Activated CD4-positive, alpha-beta T cell treated with anti-CD3 and anti-CD28 coated beads, Interleukin-2, amount 10 ng/mL, durations not matched to agents 7 days and 5 days (primary cell): ENCODE measurements at regions not wholly inside any gene's neighbourhood (a gene's known extent, or its start where the extent isn't known, plus 50 kb on each side); places are given as distances from the start of the nearest gene placed in this dataset.
"Not testable (repeated sequence)": the region's sequence is repeated elsewhere in the genome, so short reads cannot be mapped to it uniquely, and the experiment has no call there.

Source experiments
- CTCF ChIA-PET: fragments of 350-600 bp; sonication (Branson Sonifier 250); formaldehyde crosslinking; loops from one replicate; lab custom pipeline; 2021; ENCODE audit warnings: antibody characterized with exemption; lab: Charles Lee
- POLR2A ChIA-PET: fragments of 350-600 bp; sonication (Branson Sonifier 250); formaldehyde crosslinking; loops from one replicate; lab custom pipeline; 2021; ENCODE audit warnings: antibody characterized with exemption; lab: Charles Lee
- DNase-seq: peaks from one replicate; pipeline ENCODE4 v3.0.0-alpha.2; 2020
- H3K27ac Mint-ChIP-seq: one replicate; pipeline ENCODE4 v1.8.0; 2021; ENCODE audit warnings: mild to moderate bottlenecking, moderate library complexity, mixed read lengths
- H3K27me3 Mint-ChIP-seq: one replicate; pipeline ENCODE4 v1.8.0; 2021; ENCODE audit warnings: mixed read lengths
- H3K36me3 Mint-ChIP-seq: one replicate; pipeline ENCODE4 v1.8.0; 2021; ENCODE audit warnings: low read depth, mixed read lengths
- H3K4me1 Mint-ChIP-seq: one replicate; pipeline ENCODE4 v1.8.0; 2021; ENCODE audit warnings: mixed read lengths
- H3K4me3 Mint-ChIP-seq: one replicate; pipeline ENCODE4 v1.8.0; 2021; ENCODE audit warnings: mild to moderate bottlenecking, moderate library complexity, mixed read lengths
- H3K9me3 Mint-ChIP-seq: one replicate; pipeline ENCODE4 v1.8.0; 2021; ENCODE audit warnings: mixed read lengths

- Mint-ChIP-seq H3K4me1 (no peaks in the 10 kb centered on the region), H3K27ac (no peak overlapping the region), H3K36me3 (no peaks in the 10 kb centered on the region), H3K9me3 (no peaks in the 10 kb centered on the region), H3K27me3 (no peaks in the 10 kb centered on the region), H3K4me3 (no peak overlapping the region)
- no peak for DNase-seq
- POLR2A ChIA-PET, result no interaction called here
- CTCF ChIA-PET, result no interaction called here
Observed at GRCh38 chr5:135738564-135738875, 95.9 kb upstream of the SLC25A48 start.

GRCh38 chr5:135737701-135738563, 96.5 kb upstream of the SLC25A48 start:
- DNase-seq, result no peak
- Mint-ChIP-seq H3K4me3 (no peak overlapping the region), H3K4me1 (no peaks in the 10 kb centered on the region), H3K27me3 (no peaks in the 10 kb centered on the region), H3K9me3 (no peaks in the 10 kb centered on the region), H3K27ac (no peak overlapping the region), H3K36me3 (no peaks in the 10 kb centered on the region)
- POLR2A ChIA-PET, result no interaction called here
- CTCF ChIA-PET, result no interaction called here

- CTCF ChIA-PET, H3K4me1 Mint-ChIP-seq, H3K27me3 Mint-ChIP-seq, POLR2A ChIA-PET, H3K36me3 Mint-ChIP-seq, H3K9me3 Mint-ChIP-seq, H3K4me3 Mint-ChIP-seq, DNase-seq, H3K27ac Mint-ChIP-seq: not testable (repeated sequence)
Observed at GRCh38 chr5:135736952-135737351, 97.5 kb upstream of the SLC25A48 start.

GRCh38 chr5:135735831-135736230, 98.6 kb upstream of the SLC25A48 start:
- Mint-ChIP-seq H3K27me3 (no peaks in the 10 kb centered on the region), H3K27ac (no peak overlapping the region)

GRCh38 chr5:135734956-135735355, 99.5 kb upstream of the SLC25A48 start:
- H3K9me3 Mint-ChIP-seq, POLR2A ChIA-PET, H3K4me3 Mint-ChIP-seq, H3K27ac Mint-ChIP-seq, H3K4me1 Mint-ChIP-seq, CTCF ChIA-PET, H3K27me3 Mint-ChIP-seq, H3K36me3 Mint-ChIP-seq, DNase-seq: not testable (repeated sequence)

More at GRCh38 chr5:135735831-135736230, 98.6 kb upstream of the SLC25A48 start:
- Mint-ChIP-seq H3K4me1 (no peaks in the 10 kb centered on the region), H3K4me3 (no peak overlapping the region), H3K9me3 (no peaks in the 10 kb centered on the region), H3K36me3 (no peaks in the 10 kb centered on the region)
- POLR2A ChIA-PET, result no interaction called here
- CTCF ChIA-PET, result no interaction called here
- no peak for DNase-seq

- DNase-seq, H3K27me3 Mint-ChIP-seq, H3K27ac Mint-ChIP-seq, H3K9me3 Mint-ChIP-seq, H3K4me1 Mint-ChIP-seq, CTCF ChIA-PET, H3K36me3 Mint-ChIP-seq, POLR2A ChIA-PET, H3K4me3 Mint-ChIP-seq: not testable (repeated sequence)
Observed at GRCh38 chr5:135731034-135731433, 103.4 kb upstream of the SLC25A48 start.

- H3K9me3 Mint-ChIP-seq, DNase-seq, H3K4me1 Mint-ChIP-seq, POLR2A ChIA-PET, H3K27me3 Mint-ChIP-seq, H3K27ac Mint-ChIP-seq, H3K36me3 Mint-ChIP-seq, H3K4me3 Mint-ChIP-seq: not testable (repeated sequence)
- CTCF ChIA-PET, result interaction anchor here (1.2 kb wide), 1 partner anchor 1769 kb away, joined by 3 read pairs; the partner anchor contains the start of gene SPOCK1
Observed at GRCh38 chr5:135730161-135730560, 104.3 kb upstream of the SLC25A48 start.

- CTCF ChIA-PET, result interaction anchor here (1.0 to 1.2 kb wide), 2 partner anchors 16 to 1770 kb away, joined by 3 read pairs; partner anchors contain the start of gene SPOCK1
- Mint-ChIP-seq H3K9me3 (no peaks in the 10 kb centered on the region), H3K36me3 (no peaks in the 10 kb centered on the region)
Observed at GRCh38 chr5:135729321-135729786, 105.1 kb upstream of the SLC25A48 start.

GRCh38 chr5:135724617-135725016, 109.8 kb upstream of the SLC25A48 start:
- ChIA-PET POLR2A (no interaction called here), CTCF (no interaction called here)
- H3K9me3 Mint-ChIP-seq, result no peaks in the 10 kb centered on the region
- no peaks in the 10 kb centered on the region for H3K4me1 Mint-ChIP-seq
- peaks cover 7% of the 10 kb centered on the region for H3K27me3 Mint-ChIP-seq
- H3K36me3 Mint-ChIP-seq, result no peaks in the 10 kb centered on the region
- no peak overlapping the region for H3K27ac Mint-ChIP-seq
- H3K4me3 Mint-ChIP-seq, result no peak overlapping the region
- no peak for DNase-seq

More at GRCh38 chr5:135729321-135729786, 105.1 kb upstream of the SLC25A48 start:
- DNase-seq, result no peak
- Mint-ChIP-seq H3K4me3 (no peak overlapping the region), H3K27ac (no peak overlapping the region), H3K27me3 (peaks cover 7% of the 10 kb centered on the region), H3K4me1 (no peaks in the 10 kb centered on the region)
- POLR2A ChIA-PET, result no interaction called here

- no peak overlapping the region for H3K27ac Mint-ChIP-seq
- ChIA-PET CTCF (no interaction called here), POLR2A (no interaction called here)
- H3K9me3 Mint-ChIP-seq, result no peaks in the 10 kb centered on the region
- H3K4me1 Mint-ChIP-seq, result no peaks in the 10 kb centered on the region
- no peak overlapping the region for H3K4me3 Mint-ChIP-seq
- no peaks in the 10 kb centered on the region for H3K36me3 Mint-ChIP-seq
- DNase-seq, result no peak
- peaks cover 2% of the 10 kb centered on the region for H3K27me3 Mint-ChIP-seq
Observed at GRCh38 chr5:135723491-135723890, 111.0 kb upstream of the SLC25A48 start.

- Mint-ChIP-seq H3K4me1 (no peaks in the 10 kb centered on the region), H3K27ac (no peak overlapping the region), H3K4me3 (no peak overlapping the region), H3K36me3 (no peaks in the 10 kb centered on the region), H3K27me3 (no peaks in the 10 kb centered on the region), H3K9me3 (no peaks in the 10 kb centered on the region)
- CTCF ChIA-PET, result no interaction called here
- POLR2A ChIA-PET, result no interaction called here
- no peak for DNase-seq
Observed at GRCh38 chr5:135721548-135722090, 112.8 kb upstream of the SLC25A48 start.

- Mint-ChIP-seq H3K4me1 (no peaks in the 10 kb centered on the region), H3K36me3 (no peaks in the 10 kb centered on the region), H3K4me3 (no peak overlapping the region), H3K9me3 (no peaks in the 10 kb centered on the region), H3K27me3 (no peaks in the 10 kb centered on the region), H3K27ac (no peak overlapping the region)
- CTCF ChIA-PET, result no interaction called here
- DNase-seq, result no peak
- POLR2A ChIA-PET, result no interaction called here
Observed at GRCh38 chr5:135720191-135720590, 114.3 kb upstream of the SLC25A48 start.

GRCh38 chr5:135719428-135720063, 114.9 kb upstream of the SLC25A48 start:
- H3K4me3 Mint-ChIP-seq, result no peak overlapping the region
- ChIA-PET CTCF (no interaction called here), POLR2A (no interaction called here)
- DNase-seq, result no peak
- no peaks in the 10 kb centered on the region for H3K36me3 Mint-ChIP-seq
- no peaks in the 10 kb centered on the region for H3K27me3 Mint-ChIP-seq
- no peak overlapping the region for H3K27ac Mint-ChIP-seq
- no peaks in the 10 kb centered on the region for H3K4me1 Mint-ChIP-seq
- H3K9me3 Mint-ChIP-seq, result no peaks in the 10 kb centered on the region
